Suprapubic skin (tissue), 4 donors: ENCODE measurements at regions not wholly inside any gene's neighbourhood (a gene's known extent, or its start where the extent isn't known, plus 50 kb on each side); places are given as distances from the start of the nearest gene placed in this dataset.

Source experiments
- DNase-seq, 2 donors: peaks; one replicate each; pipeline ENCODE4 v3.0.0-alpha.2; 2019; ENCODE audit warnings: low spot score in 2 of 2
- H3K27ac ChIP-seq: fragments of 200-600 bp; sonication (generic); one replicate; pipeline ENCODE4 v1.5.1; 2019
- H3K27me3 ChIP-seq: fragments of 200-600 bp; sonication (generic); one replicate; pipeline ENCODE4 v1.5.1; 2019
- H3K36me3 ChIP-seq: fragments of 200-600 bp; sonication (generic); one replicate; pipeline ENCODE4 v1.5.1; 2019
- H3K4me1 ChIP-seq: fragments of 200-600 bp; sonication (generic); one replicate; pipeline ENCODE4 v1.5.1; 2019
- H3K4me3 ChIP-seq: fragments of 200-600 bp; sonication (generic); one replicate; pipeline ENCODE4 v1.5.1; 2019; ENCODE audit warnings: mild to moderate bottlenecking
- H3K9me3 ChIP-seq: fragments of 200-600 bp; sonication (generic); one replicate; pipeline ENCODE4 v1.5.1; 2019
- CTCF ChIP-seq, 2 donors: fragments of 200-600 bp in 1 of 2; fragments of 450-650 bp in 1 of 2; sonication (generic) in 1 of 2; IDR thresholded peaks; one replicate each; pipeline ENCODE4 v1.5.1; 2016 to 2019; ENCODE audit warnings: antibody characterized with exemption in 2 of 2, mild to moderate bottlenecking in 1 of 2, moderate library complexity in 1 of 2
- EP300 ChIP-seq: sonication (generic); formaldehyde crosslinking; IDR thresholded peaks from one replicate; pipeline ENCODE4 v1.6.1; 2017; ENCODE audit warnings: antibody characterized with exemption
- POLR2A ChIP-seq, 2 donors: fragments of 450-650 bp; IDR thresholded peaks; one replicate each; pipeline ENCODE4 v1.6.1; 2017; ENCODE audit warnings: antibody characterized with exemption in 2 of 2, mild to moderate bottlenecking in 2 of 2, moderate library complexity in 2 of 2
- POLR2AphosphoS5 ChIP-seq, 3 donors: sonication (generic); formaldehyde crosslinking; IDR thresholded peaks; one replicate each; pipeline ENCODE4 v1.6.1; 2017; ENCODE audit warnings: antibody characterized with exemption in 3 of 3
- WGBS: methylation state at CpG from one replicate; pipeline ENCODE4 v1.1.5; 2018; 5-methylcytosine and 5-hydroxymethylcytosine counted together

- TF ChIP-seq POLR2AphosphoS5 (IDR thresholded peaks at IDR 0.05) = no peak
- TF ChIP-seq EP300 = no peak
- no peak for TF ChIP-seq POLR2A (IDR thresholded peaks at IDR 0.05)
- TF ChIP-seq CTCF (IDR thresholded peaks at IDR 0.05) = no peak
- no peak for DNase-seq
- Histone ChIP-seq H3K36me3 (no peaks in the 10 kb centered on the region), H3K27ac (no peak overlapping the region), H3K4me3 (no peak overlapping the region), H3K27me3 (no peaks in the 10 kb centered on the region), H3K4me1 (peaks cover 6% of the 10 kb centered on the region), H3K9me3 (no peaks in the 10 kb centered on the region)
- 65% methylated on average over 3 of the region's 3 CpGs for WGBS
Measured at GRCh38 chr5:154696891-154697290, 58.3 kb upstream of the LARP1 start.

GRCh38 chr5:154694159-154694558, 61.0 kb upstream of the LARP1 start:
- no peaks in the 10 kb centered on the region for H3K27me3 ChIP-seq
- H3K4me3 ChIP-seq = no peak overlapping the region
- H3K9me3 ChIP-seq = no peaks in the 10 kb centered on the region
- no peak overlapping the region for H3K27ac ChIP-seq
- DNase-seq = no peak
- peaks cover 14% of the 10 kb centered on the region for H3K4me1 ChIP-seq
- TF ChIP-seq EP300 (no peak), CTCF (IDR thresholded peaks at IDR 0.05) (no peak), POLR2AphosphoS5 (IDR thresholded peaks at IDR 0.05) (no peak), POLR2A (IDR thresholded peaks at IDR 0.05) (no peak)
- no peaks in the 10 kb centered on the region for H3K36me3 ChIP-seq
- 92% methylated on average over 3 of the region's 3 CpGs for WGBS

- no peak for DNase-seq
- WGBS = 98% methylated on average over 27 of the region's 28 CpGs
Measured at GRCh38 chr5:154690488-154690887, 64.7 kb upstream of the LARP1 start.

DNA sequence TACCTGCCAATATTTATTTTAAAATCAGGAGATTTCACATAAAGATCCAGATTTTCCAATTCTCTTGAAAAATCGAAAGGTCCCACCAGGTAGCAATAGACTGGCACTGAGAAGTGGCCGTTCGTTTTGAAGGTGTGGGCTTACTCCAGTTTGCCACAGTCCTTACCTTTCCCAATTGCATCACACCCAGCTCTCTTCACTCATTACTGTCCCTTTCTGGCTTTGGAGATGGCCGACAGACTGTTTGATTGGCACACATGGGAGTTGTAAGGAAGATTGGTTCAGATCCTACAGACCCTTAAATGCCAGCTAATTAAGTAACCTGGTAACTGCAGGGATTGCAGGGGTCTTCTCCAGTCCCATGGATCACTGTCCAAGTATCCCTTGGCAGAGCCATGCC, 68.7 kb upstream of the LARP1 start:
- Histone ChIP-seq H3K4me3 (no peak overlapping the region), H3K9me3 (no peaks in the 10 kb centered on the region), H3K4me1 (peaks cover 35% of the 10 kb centered on the region), H3K27me3 (no peaks in the 10 kb centered on the region), H3K36me3 (no peaks in the 10 kb centered on the region), H3K27ac (peak overlapping the region; percentile 29)
- TF ChIP-seq EP300 (no peak), POLR2A (IDR thresholded peaks at IDR 0.05) (no peak), POLR2AphosphoS5 (IDR thresholded peaks at IDR 0.05) (no peak), CTCF (IDR thresholded peaks at IDR 0.05) (no peak)
- 90% methylated on average over 4 of the region's 4 CpGs for WGBS
- DNase-seq = no peak

More at GRCh38 chr5:154690488-154690887, 64.7 kb upstream of the LARP1 start:
- no peak overlapping the region for H3K27ac ChIP-seq
- peaks cover 18% of the 10 kb centered on the region for H3K4me1 ChIP-seq
- no peaks in the 10 kb centered on the region for H3K36me3 ChIP-seq
- H3K4me3 ChIP-seq = no peak overlapping the region
- no peaks in the 10 kb centered on the region for H3K27me3 ChIP-seq
- TF ChIP-seq EP300 (no peak), POLR2A (IDR thresholded peaks at IDR 0.05) (no peak), POLR2AphosphoS5 (IDR thresholded peaks at IDR 0.05) (no peak), CTCF (IDR thresholded peaks at IDR 0.05) (no peak)
- H3K9me3 ChIP-seq = no peaks in the 10 kb centered on the region

DNA sequence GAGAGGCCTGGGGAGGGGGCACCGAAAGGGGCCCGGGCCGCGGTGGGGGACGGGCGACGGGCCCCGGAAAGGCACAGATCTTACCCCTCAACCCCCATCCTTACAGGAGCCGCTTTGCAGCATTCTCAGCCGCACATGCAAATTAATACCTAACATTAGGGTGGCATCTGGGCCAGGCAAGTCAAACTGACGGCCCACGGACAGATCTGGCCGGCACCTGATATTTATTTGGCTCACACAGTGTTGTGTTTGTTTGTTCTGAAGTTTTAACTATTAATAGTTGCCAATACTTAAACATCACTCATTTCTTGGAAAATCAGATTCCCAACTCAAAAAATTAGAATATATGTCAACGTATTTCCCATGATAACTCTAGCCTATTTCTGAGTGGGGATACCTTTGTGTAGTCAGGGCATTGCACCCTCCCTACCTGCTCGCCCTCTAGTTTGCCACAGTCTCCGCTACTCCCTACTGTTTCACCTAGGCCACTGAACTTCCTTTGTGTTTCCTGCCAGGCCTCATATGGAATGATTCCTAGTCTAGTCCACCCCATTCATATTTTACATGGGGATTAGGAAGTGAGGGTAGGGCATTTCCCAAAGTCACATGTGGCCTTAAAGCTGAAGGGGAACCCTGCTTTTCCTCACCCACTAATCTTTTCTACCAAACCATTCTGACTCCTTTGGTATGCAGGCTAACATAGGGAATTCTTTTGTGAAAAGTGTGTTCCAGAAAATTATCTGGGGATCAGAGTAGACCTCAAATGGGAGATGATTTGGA, 71.9 kb upstream of the LARP1 start:
- H3K4me1 ChIP-seq = peaks cover 31% of the 10 kb centered on the region
- peak overlapping the region; percentile 81 for H3K27ac ChIP-seq
- TF ChIP-seq POLR2AphosphoS5 (IDR thresholded peaks at IDR 0.05) (no peak), POLR2A (IDR thresholded peaks at IDR 0.05) (no peak), CTCF (IDR thresholded peaks at IDR 0.05) (no peak), EP300 (no peak)
- WGBS = 15% methylated on average over 16 of the region's 16 CpGs
- H3K4me3 ChIP-seq = peak overlapping the region; percentile 60
- DNase-seq = no peak
- H3K36me3 ChIP-seq = no peaks in the 10 kb centered on the region
- no peaks in the 10 kb centered on the region for H3K9me3 ChIP-seq
- H3K27me3 ChIP-seq = no peaks in the 10 kb centered on the region
